Psoas muscle (tissue), 7 donors: ENCODE measurements at regions not wholly inside any gene's neighbourhood (a gene's known extent, or its start where the extent isn't known, plus 50 kb on each side); places are given as distances from the start of the nearest gene placed in this dataset.
"Not testable (repeated sequence)": the region's sequence is repeated elsewhere in the genome, so short reads cannot be mapped to it uniquely, and the experiment has no call there.

Source experiments
- ATAC-seq, 4 donors: fragments of 200-7000 bp; cut with Tn5 transposase; one replicate each; pipeline ENCODE4 v1.9.1; 2020; ENCODE audit warnings: moderate library complexity in 3 of 4, mild to moderate bottlenecking in 2 of 4
- DNase-seq, 2 donors: peaks; one replicate each; pipeline ENCODE4 v3.0.0-alpha.2; 2020
- H3K27ac ChIP-seq: fragments of 200-600 bp; one replicate; pipeline ENCODE4 v1.8.0; 2022
- H3K27me3 ChIP-seq, 3 donors: fragments of 200-600 bp in 1 of 3; one replicate each; pipeline versions ENCODE4 v1.6.1 to v1.8.0; 2013 to 2022; ENCODE audit warnings: low read length in 2 of 3, mild to moderate bottlenecking in 2 of 3, moderate library complexity in 1 of 3; ENCODE audit not compliant: insufficient read depth in 3 of 3
- H3K36me3 ChIP-seq, 2 donors: fragments of 200-600 bp in 1 of 2; one replicate each; pipeline versions ENCODE4 v1.6.1 to v1.8.0; 2013 to 2022; ENCODE audit warnings: low read depth in 1 of 2, mild to moderate bottlenecking in 1 of 2, moderate library complexity in 1 of 2; ENCODE audit not compliant: insufficient read depth in 1 of 2
- H3K4me1 ChIP-seq: fragments of 200-600 bp; one replicate; pipeline ENCODE4 v1.8.0; 2022
- H3K4me3 ChIP-seq: fragments of 200-600 bp; one replicate; pipeline ENCODE4 v1.8.0; 2022; ENCODE audit warnings: mild to moderate bottlenecking
- H3K9me3 ChIP-seq: fragments of 200-600 bp; one replicate; pipeline ENCODE4 v1.8.0; 2022
- WGBS, 3 donors: extraction: QIAGEN DNeasy Blood & Tissue Kit; methylation state at CpG; one replicate each; pipeline versions ENCODE4 v1.1.6 to v1.1.7; 2013; 5-methylcytosine and 5-hydroxymethylcytosine counted together
- intact Hi-C, 2 donors: fragments of 100-400 bp; cut with DNase I; formaldehyde crosslinking; loops; one replicate each; pipeline versions ENCODE4 v1.11.0 to v1.14.2; 2022
- TF ChIP-seq, protein P1 (sequence below): fragments of 200-600 bp; IDR thresholded peaks from one replicate; pipeline ENCODE4 v1.8.0; 2022; ENCODE audit warnings: antibody characterized with exemption
- donor health status: healthy with polysubstance abuse.
- donor health status: DM: no; HTN: no; CAD: no; lungs with moderate emphysema.
- donor health status: Bipolar disorder and iron deficiency.
- donor health status: healthy.
- donor health status: DM: yes; HTN: yes; CAD: no.
- donor health status: DM: no; HTN: no; CAD: no.
- donor health status: DM: yes; HTN: yes; CAD: no.

DNA sequence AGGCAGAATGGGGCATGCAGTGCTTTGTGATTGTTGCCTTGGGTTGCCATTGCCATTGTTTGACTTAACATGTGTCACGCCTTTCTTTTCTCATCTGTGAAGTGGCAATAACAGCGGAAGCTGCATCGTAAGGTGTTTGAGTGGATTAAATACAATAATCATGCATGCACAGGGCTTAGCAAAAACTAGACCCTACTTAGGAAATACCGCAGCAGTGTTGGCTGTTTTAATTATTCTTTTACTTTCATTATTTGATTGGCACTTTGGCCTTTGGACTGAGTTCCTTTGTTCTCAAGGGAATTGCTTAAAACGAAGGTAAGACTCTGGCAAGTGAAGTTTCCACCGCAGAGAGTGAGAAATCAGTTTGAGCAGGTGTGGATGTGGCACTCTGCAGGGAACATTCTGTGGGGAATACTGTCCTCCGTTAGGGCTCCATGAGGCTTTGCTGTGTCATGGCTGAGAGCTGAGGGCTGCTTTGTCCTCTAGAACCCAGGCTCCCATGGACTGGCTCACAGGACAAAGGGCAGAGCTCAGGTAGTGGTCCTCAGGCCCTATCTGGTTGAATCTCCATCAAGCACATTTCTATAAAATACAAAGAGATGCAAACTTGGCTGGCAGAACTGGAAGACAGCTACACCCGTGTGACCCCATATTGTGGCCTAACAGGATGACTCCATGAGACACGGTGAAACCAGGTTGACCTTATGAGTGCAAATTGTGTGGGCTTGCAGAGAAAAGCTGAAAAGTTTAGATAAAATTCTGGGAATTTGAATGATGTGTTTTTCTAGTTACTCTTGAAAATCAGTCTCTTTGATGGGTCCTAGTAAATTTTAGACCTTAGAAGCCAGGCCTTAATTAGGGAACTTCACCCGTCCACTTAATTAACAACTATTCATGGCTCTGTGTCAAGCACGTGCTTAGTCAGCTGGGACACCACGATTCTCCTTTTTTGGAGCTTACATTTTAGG lies 407.2 kb downstream of the KCNRG start:
- peaks cover 69% of the 10 kb centered on the region for H3K4me1 ChIP-seq
- ATAC-seq (no peak), DNase-seq (no peak)
- no peak overlapping the region for H3K4me3 ChIP-seq
- peak overlapping the region; percentile 87 for H3K27ac ChIP-seq
- TF ChIP-seq, protein P1, sequence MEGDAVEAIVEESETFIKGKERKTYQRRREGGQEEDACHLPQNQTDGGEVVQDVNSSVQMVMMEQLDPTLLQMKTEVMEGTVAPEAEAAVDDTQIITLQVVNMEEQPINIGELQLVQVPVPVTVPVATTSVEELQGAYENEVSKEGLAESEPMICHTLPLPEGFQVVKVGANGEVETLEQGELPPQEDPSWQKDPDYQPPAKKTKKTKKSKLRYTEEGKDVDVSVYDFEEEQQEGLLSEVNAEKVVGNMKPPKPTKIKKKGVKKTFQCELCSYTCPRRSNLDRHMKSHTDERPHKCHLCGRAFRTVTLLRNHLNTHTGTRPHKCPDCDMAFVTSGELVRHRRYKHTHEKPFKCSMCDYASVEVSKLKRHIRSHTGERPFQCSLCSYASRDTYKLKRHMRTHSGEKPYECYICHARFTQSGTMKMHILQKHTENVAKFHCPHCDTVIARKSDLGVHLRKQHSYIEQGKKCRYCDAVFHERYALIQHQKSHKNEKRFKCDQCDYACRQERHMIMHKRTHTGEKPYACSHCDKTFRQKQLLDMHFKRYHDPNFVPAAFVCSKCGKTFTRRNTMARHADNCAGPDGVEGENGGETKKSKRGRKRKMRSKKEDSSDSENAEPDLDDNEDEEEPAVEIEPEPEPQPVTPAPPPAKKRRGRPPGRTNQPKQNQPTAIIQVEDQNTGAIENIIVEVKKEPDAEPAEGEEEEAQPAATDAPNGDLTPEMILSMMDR: no peak
- intact Hi-C loops: no loop called here
- WGBS, 3 donors: 50 to 63% (median 55%) methylated on average over 12 of the region's 12 CpGs
- H3K36me3 ChIP-seq: no peaks in the 10 kb centered on the region
- no peaks in the 10 kb centered on the region for H3K9me3 ChIP-seq
- H3K27me3 ChIP-seq: no peaks in the 10 kb centered on the region

DNA sequence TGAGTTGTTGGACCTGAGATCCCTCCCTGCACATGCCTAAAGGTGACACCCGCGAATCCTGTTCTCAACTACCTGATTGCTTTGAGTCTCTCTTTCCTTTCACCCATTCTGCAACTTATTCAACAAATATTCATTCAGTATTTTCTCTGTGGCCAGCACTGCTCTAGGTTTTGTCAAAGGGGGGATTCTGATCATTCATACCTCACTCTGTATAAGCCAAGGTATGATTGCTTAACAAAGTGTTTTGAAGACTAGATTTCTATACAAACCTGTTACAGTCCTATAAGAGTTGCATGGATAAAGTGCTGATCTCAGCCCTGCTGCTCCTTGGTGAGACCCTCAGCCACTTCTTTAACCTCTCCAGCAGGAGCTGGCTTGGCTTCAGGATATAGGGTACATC lies 409.7 kb downstream of the KCNRG start:
- no peak overlapping the region for H3K4me3 ChIP-seq
- H3K27ac ChIP-seq: peak overlapping the region; percentile 87
- intact Hi-C loops: no loop called here
- no peaks in the 10 kb centered on the region for H3K27me3 ChIP-seq
- WGBS, 3 donors: 92 to 96% (median 93%) methylated on average over 2 of the region's 2 CpGs
- DNase-seq (no peak), ATAC-seq (no peak)
- H3K9me3 ChIP-seq: no peaks in the 10 kb centered on the region
- H3K36me3 ChIP-seq: no peaks in the 10 kb centered on the region
- H3K4me1 ChIP-seq: peaks cover 75% of the 10 kb centered on the region
- TF ChIP-seq, protein P1: no peak

DNA sequence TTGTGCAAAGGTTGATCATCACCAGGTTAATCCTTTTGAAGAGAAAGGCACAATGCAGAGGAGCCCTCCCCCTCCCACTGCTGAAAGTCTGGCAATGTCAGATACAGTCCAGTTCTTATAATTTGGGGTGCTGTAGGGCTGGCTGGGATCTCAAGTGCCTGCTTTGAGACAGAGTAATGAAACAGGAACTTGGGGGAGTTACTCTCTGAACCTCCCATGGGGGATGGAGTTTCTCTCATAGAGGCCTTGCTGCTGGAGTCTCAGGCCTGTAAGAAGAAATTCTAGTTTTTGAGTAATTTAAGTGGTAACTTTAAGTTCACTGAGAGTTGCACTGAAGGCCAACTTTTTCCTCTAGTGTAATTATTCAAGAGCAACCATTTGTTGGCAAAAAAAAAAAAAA lies 410.5 kb downstream of the KCNRG start:
- intact Hi-C loops: no loop called here
- H3K4me3 ChIP-seq: no peak overlapping the region
- no peak for ATAC-seq
- TF ChIP-seq, protein P1: no peak
- H3K9me3 ChIP-seq: no peaks in the 10 kb centered on the region
- DNase-seq: no peak
- H3K36me3 ChIP-seq: no peaks in the 10 kb centered on the region
- H3K4me1 ChIP-seq: peaks cover 67% of the 10 kb centered on the region
- H3K27ac ChIP-seq: peak overlapping the region; percentile 87
- no peaks in the 10 kb centered on the region for H3K27me3 ChIP-seq

DNA sequence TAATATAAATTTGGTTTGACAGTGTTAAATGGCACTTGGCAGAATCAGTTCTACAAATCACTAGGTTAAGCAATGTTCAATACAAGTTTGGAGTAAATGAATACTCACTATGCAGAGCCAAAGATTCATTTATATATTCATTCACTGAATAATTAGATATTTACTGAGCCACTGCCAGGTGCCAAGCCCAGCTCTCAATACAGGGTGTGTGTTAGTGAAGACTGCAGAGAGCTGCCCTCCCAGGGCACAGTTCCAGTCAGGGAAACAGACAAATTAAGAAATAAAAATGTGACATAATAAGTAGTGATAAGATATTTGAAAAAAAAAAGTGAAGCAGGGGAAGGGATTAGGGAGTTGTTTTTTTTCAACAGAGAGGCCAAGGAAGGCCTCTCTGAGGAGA lies 411.7 kb downstream of the KCNRG start:
- no peaks in the 10 kb centered on the region for H3K9me3 ChIP-seq
- TF ChIP-seq, protein P1: no peak
- peak overlapping the region; percentile 83 for H3K27ac ChIP-seq
- no peak for DNase-seq
- intact Hi-C loops: no loop called here
- no peak overlapping the region for H3K4me3 ChIP-seq
- H3K4me1 ChIP-seq: peaks cover 57% of the 10 kb centered on the region
- no peaks in the 10 kb centered on the region for H3K36me3 ChIP-seq
- no peaks in the 10 kb centered on the region for H3K27me3 ChIP-seq
- ATAC-seq: no peak

DNA sequence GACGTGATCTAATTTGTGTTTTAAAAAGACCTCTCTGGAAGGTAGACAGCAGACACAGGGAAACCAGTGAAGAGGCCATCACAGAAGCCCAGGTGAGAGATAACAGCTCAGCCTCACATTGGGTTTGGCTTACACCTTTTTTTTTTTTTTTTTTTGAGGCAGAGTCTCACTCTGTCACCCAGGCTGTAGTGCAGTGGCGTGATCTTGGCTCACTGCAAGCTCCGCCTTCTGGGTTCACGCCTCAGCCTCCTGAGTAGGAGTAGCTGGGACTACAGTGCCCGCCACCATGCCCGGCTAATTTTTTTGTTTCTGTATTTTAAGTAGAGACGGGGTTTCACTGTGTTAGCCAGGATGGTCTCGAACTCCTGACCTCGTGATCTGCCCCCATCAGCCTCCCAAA lies 412.3 kb downstream of the KCNRG start:
- H3K9me3 ChIP-seq, H3K36me3 ChIP-seq, H3K27me3 ChIP-seq, intact Hi-C loops, H3K4me3 ChIP-seq, DNase-seq, ATAC-seq: not testable (repeated sequence)
- Histone ChIP-seq H3K4me1 (peaks cover 51% of the 10 kb centered on the region), H3K27ac (peak overlapping the region; percentile 83)
- 95 to 98% (median 97%) methylated on average over 9 of the region's 9 CpGs for WGBS, 3 donors
